ENCODE measurements at regions not wholly inside any gene's neighbourhood (a gene's known extent, or its start where the extent isn't known, plus 50 kb on each side); places are given as distances from the start of the nearest gene placed in this dataset.

DNA sequence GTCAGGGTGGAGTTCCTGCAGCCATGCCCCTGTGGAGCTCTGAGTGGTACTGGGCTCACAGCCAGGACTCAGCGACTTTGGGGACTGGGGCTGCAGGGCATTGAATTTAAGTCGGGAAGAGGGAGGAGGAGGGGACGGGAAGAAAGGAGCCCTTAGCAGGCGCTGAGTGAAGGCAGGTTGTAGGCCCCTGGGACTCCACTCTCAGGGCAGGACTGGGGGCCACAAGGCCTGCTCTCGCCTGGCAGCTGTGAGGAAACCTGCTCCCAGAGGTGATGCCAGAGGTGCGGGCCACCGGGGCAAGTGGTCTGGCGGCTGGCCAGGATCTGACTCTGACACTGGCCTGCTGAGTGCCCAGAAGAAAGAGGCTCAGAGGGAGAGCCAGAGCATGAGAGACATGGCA, 73.5 kb downstream of the EPHB3 start:
- no peak for DNase-seq (ENCODE audit: low spot score)
- TF ChIP-seq, protein P1, sequence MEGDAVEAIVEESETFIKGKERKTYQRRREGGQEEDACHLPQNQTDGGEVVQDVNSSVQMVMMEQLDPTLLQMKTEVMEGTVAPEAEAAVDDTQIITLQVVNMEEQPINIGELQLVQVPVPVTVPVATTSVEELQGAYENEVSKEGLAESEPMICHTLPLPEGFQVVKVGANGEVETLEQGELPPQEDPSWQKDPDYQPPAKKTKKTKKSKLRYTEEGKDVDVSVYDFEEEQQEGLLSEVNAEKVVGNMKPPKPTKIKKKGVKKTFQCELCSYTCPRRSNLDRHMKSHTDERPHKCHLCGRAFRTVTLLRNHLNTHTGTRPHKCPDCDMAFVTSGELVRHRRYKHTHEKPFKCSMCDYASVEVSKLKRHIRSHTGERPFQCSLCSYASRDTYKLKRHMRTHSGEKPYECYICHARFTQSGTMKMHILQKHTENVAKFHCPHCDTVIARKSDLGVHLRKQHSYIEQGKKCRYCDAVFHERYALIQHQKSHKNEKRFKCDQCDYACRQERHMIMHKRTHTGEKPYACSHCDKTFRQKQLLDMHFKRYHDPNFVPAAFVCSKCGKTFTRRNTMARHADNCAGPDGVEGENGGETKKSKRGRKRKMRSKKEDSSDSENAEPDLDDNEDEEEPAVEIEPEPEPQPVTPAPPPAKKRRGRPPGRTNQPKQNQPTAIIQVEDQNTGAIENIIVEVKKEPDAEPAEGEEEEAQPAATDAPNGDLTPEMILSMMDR (IDR thresholded peaks at IDR 0.05; ENCODE audit: borderline replicate concordance, control extremely low read depth, extremely low read depth, insufficient read depth, missing control alignments) = no peak
- in situ Hi-C loops (cut with MboI; ENCODE audit: low sequenced_read_pairs, unreplicated experiment) = no loop called here

DNA sequence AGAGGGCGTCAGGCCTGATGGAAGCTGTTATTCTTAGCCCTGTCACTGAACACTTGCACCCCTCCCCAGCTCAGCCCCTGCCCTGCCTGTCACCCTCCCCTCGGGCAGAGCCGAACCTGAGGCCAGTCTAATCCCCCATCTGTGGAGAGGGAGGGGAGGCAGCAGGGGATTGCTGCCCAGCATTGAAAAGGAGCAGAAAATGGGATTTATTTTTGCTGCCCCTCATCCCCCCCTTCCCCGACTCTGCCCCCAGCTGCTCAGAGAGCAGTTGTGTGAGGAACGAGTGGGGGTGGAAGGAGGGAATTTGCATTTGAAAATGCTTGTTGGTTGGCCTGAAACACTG, 71.6 kb downstream of the EPHB3 start:
- DNase-seq (ENCODE audit: low spot score) = no peak
- TF ChIP-seq, protein P1 (IDR thresholded peaks at IDR 0.05; ENCODE audit: borderline replicate concordance, control extremely low read depth, extremely low read depth, insufficient read depth, missing control alignments) = no peak
- in situ Hi-C loops (cut with MboI; ENCODE audit: low sequenced_read_pairs, unreplicated experiment) = no loop called here

DNA sequence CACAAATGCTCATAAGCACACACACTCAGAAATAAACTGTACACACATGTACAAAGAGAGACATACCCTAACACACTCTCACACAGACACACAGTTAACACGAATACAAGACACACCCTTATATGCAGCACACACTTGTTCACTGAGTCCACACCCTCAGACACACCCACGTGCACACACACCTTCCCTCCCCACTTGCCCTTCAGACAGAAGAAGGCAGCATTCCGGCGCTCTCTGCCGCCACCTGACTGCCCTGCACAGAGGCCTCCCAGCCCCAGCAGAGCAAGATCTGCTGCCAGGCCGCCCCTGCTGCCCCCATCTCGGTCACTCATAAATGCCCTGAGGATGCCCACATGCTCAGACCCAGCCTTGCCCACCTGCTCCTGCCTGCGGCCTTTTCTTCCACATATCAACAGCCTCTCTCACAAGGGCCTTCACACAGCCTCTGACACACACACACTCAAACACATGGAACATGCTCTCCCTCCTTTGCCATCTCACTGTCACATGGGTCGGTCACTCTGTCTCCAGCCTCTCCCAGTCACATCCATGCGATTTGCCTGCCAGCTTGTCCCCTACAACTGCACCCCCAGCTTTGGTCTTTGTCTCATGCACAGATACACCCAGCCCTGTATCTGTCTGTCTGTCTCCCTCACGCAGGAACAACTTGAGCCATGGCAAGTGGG, 71.1 kb downstream of the EPHB3 start:
- TF ChIP-seq, protein P1 (IDR thresholded peaks at IDR 0.05; ENCODE audit: borderline replicate concordance, control extremely low read depth, extremely low read depth, insufficient read depth, missing control alignments) = no peak
- in situ Hi-C loops (cut with MboI; ENCODE audit: low sequenced_read_pairs, unreplicated experiment) = no loop called here
- no peak for DNase-seq (ENCODE audit: low spot score)
